ENCODE measurements at regions not wholly inside any gene's neighbourhood (a gene's known extent, or its start where the extent isn't known, plus 50 kb on each side); places are given as distances from the start of the nearest gene placed in this dataset.

- 29% methylated on average over 5 of the region's 5 CpGs for WGBS
- H3K27me3 ChIP-seq (ENCODE audit: control insufficient read depth in 4 of 4, insufficient read depth in 4 of 4, low read length in 3 of 4) = no peaks in the 10 kb centered on the region
- no peak for DNase-seq (ENCODE audit: low spot score)
- H3K36me3 ChIP-seq (ENCODE audit: control insufficient read depth in 4 of 4, insufficient read depth in 3 of 4, low read depth in 1 of 4, low read length in 3 of 4) = no peaks in the 10 kb centered on the region
- H3K4me1 ChIP-seq (ENCODE audit: control insufficient read depth in 4 of 4, insufficient read depth in 4 of 4, low read length in 3 of 4) = no peaks in the 10 kb centered on the region
- no peak overlapping the region for H3K27ac ChIP-seq (ENCODE audit: low read depth in 1 of 2, low read length in 2 of 2)
- no peak for TF ChIP-seq YY1 (IDR thresholded peaks at IDR 0.05)
- peak; percentile 75 to 82 for TF ChIP-seq RAD21 (IDR thresholded peaks at IDR 0.05)
- TF ChIP-seq CTCF (IDR thresholded peaks at IDR 0.05; ENCODE audit: low read depth, low read length, missing input control) = peak; percentile 71
- TF ChIP-seq NR2F2 (IDR thresholded peaks at IDR 0.05) = no peak
- no peak overlapping the region for H3K4me3 ChIP-seq (ENCODE audit: low read depth in 1 of 3, low read length in 3 of 3)
- H3K9ac ChIP-seq (ENCODE audit: low read depth in 1 of 2, low read length in 2 of 2) = no peak overlapping the region
- no peaks in the 10 kb centered on the region for H3K9me3 ChIP-seq (ENCODE audit: control insufficient read depth in 4 of 4, low read length in 3 of 4)
Observed at GRCh38 chr4:86497980-86498862, 95.9 kb upstream of the PTPN13 start.

GRCh38 chr4:86498863-86499166 is 95.3 kb upstream of the PTPN13 start:
- H3K27ac ChIP-seq (ENCODE audit: low read depth in 1 of 2, low read length in 2 of 2) = no peak overlapping the region
- WGBS = 30% methylated on average over 1 of the region's 1 CpG
- H3K9me3 ChIP-seq (ENCODE audit: control insufficient read depth in 4 of 4, low read length in 3 of 4) = no peaks in the 10 kb centered on the region
- H3K36me3 ChIP-seq (ENCODE audit: control insufficient read depth in 4 of 4, insufficient read depth in 3 of 4, low read depth in 1 of 4, low read length in 3 of 4) = no peaks in the 10 kb centered on the region
- DNase-seq (ENCODE audit: low spot score) = no peak
- H3K9ac ChIP-seq (ENCODE audit: low read depth in 1 of 2, low read length in 2 of 2) = no peak overlapping the region
- H3K4me3 ChIP-seq (ENCODE audit: low read depth in 1 of 3, low read length in 3 of 3) = no peak overlapping the region
- H3K27me3 ChIP-seq (ENCODE audit: control insufficient read depth in 4 of 4, insufficient read depth in 4 of 4, low read length in 3 of 4) = no peaks in the 10 kb centered on the region
- TF ChIP-seq TAF1 (conservative IDR thresholded peaks at IDR 0.05) = no peak
- TF ChIP-seq EGR1 (IDR thresholded peaks at IDR 0.05; ENCODE audit: low read depth in 2 of 2) = no peak
- no peak for TF ChIP-seq JUND (IDR thresholded peaks at IDR 0.05)
- TF ChIP-seq YY1 (IDR thresholded peaks at IDR 0.05) = no peak
- no peak for TF ChIP-seq NR2F2 (IDR thresholded peaks at IDR 0.05)
- no peak for TF ChIP-seq SP1 (IDR thresholded peaks at IDR 0.05)
- TF ChIP-seq MAX (IDR thresholded peaks at IDR 0.05) = no peak
- TF ChIP-seq RXRA (IDR thresholded peaks at IDR 0.05) = no peak
- TF ChIP-seq GABPA (IDR thresholded peaks at IDR 0.05 in 1 of 2, conservative IDR thresholded peaks at IDR 0.05 in 1 of 2) = no peak
- no peak for TF ChIP-seq CTCF (IDR thresholded peaks at IDR 0.05; ENCODE audit: low read depth, low read length, missing input control)
- no peak for TF ChIP-seq HNF4G (IDR thresholded peaks at IDR 0.05)
- no peak for TF ChIP-seq ATF3 (IDR thresholded peaks at IDR 0.05)
- no peak for TF ChIP-seq RAD21 (IDR thresholded peaks at IDR 0.05)
- no peak for TF ChIP-seq FOXA2 (IDR thresholded peaks at IDR 0.05)
- no peak for TF ChIP-seq HNF4A (conservative IDR thresholded peaks at IDR 0.05)
- TF ChIP-seq REST (IDR thresholded peaks at IDR 0.05) = no peak
- TF ChIP-seq FOXA1 (IDR thresholded peaks at IDR 0.05) = no peak
- TF ChIP-seq ZBTB33 (IDR thresholded peaks at IDR 0.05) = no peak
- no peaks in the 10 kb centered on the region for H3K4me1 ChIP-seq (ENCODE audit: control insufficient read depth in 4 of 4, insufficient read depth in 4 of 4, low read length in 3 of 4)
